HCT116 (cell line): ENCODE measurements at regions not wholly inside any gene's neighbourhood (a gene's known extent, or its start where the extent isn't known, plus 50 kb on each side); places are given as distances from the start of the nearest gene placed in this dataset.

Source experiments
- ATAC-seq: fragments of 200-7000 bp; cut with Tn5 transposase; 2 replicates; pipeline ENCODE4 v1.9.1; 2020; ENCODE audit warnings: mild to moderate bottlenecking, moderate library complexity
- BruUV-seq: library from RNA; stranded (reverse); fragments of 400-500 nt; replicated peaks from 2 replicates; lab custom pipeline; 2021; lab: Mats Ljungman, UMichigan
- CTCF ChIA-PET: fragments of 300-600 bp; sonication (Branson Sonifier 250); formaldehyde crosslinking; loops from one replicate; lab custom pipeline; 2021; ENCODE audit warnings: antibody characterized with exemption; lab: Charles Lee
- POLR2A ChIA-PET: fragments of 300-600, 350-600 bp; sonication (Branson Sonifier 250); formaldehyde crosslinking; loops from one replicate; lab custom pipeline; 2021; ENCODE audit warnings: antibody characterized with exemption; lab: Charles Lee
- RAD21 ChIA-PET, 2 experiments: fragments of 300-600 bp; sonication (Branson Sonifier 250); formaldehyde crosslinking; loops; one replicate each; lab custom pipeline; 2023; ENCODE audit warnings: low total read pairs in 2 of 2; ENCODE audit not compliant: uncharacterized antibody in 2 of 2, unreplicated experiment in 2 of 2, low non-redundant PET in 1 of 2; lab: Charles Lee
- DNase-seq: peaks from one replicate; pipeline ENCODE4 v3.0.0-alpha.2; 2010; ENCODE audit warnings: low read depth, low spot score
- H2AFZ ChIP-seq: fragments of 200-600 bp; shearing (Covaris generic), sonication (generic); 2 replicates; pipeline ENCODE4 v1.6.1; 2017; ENCODE audit warnings: low read depth, mixed run types, mixed read lengths, antibody characterized with exemption, low read length; ENCODE audit not compliant: poor library complexity, severe bottlenecking
- H3K27ac ChIP-seq: 2 replicates; pipeline ENCODE4 v1.5.1; 2012; ENCODE audit warnings: low read depth, low read length
- H3K27me3 ChIP-seq: fragments of 200-600 bp; sonication (generic); 2 replicates; pipeline ENCODE4 v1.6.1; 2016; ENCODE audit warnings: mixed run types, low read length, mixed read lengths; ENCODE audit not compliant: insufficient read depth
- H3K36me3 ChIP-seq, 2 experiments: fragments of 200-500 bp in 1 of 2; fragments of 200-600 bp in 1 of 2; sonication (Bioruptor generic) in 1 of 2; sonication (generic) in 1 of 2; 2 replicates each; pipeline versions ENCODE4 v1.5.1 to v1.6.1; 2014 to 2016; ENCODE audit warnings: low read length in 2 of 2, inconsistent platforms in 1 of 2, mixed read lengths in 1 of 2, mixed run types in 1 of 2; ENCODE audit not compliant: insufficient read depth in 2 of 2, control insufficient read depth in 1 of 2
- H3K4me1 ChIP-seq, 2 experiments: fragments of 200-600 bp in 1 of 2; sonication (generic) in 1 of 2; 2 replicates each; pipeline versions ENCODE4 v1.5.1 to v1.6.1; 2012 to 2017; ENCODE audit warnings: low read length in 2 of 2, inconsistent platforms in 1 of 2, mild to moderate bottlenecking in 1 of 2, mixed read lengths in 1 of 2, mixed run types in 1 of 2, moderate library complexity in 1 of 2; ENCODE audit not compliant: insufficient read depth in 2 of 2, control insufficient read depth in 1 of 2
- H3K4me2 ChIP-seq: fragments of 200-600 bp; sonication (generic); 2 replicates; pipeline ENCODE4 v1.6.1; 2017; ENCODE audit warnings: mixed run types, low read length, mixed read lengths
- H3K4me3 ChIP-seq, 2 experiments: fragments of 200-600 bp in 1 of 2; sonication (generic) in 1 of 2; replicated peaks in 1 of 2; 2 replicates each; pipeline ENCODE4 v1.5.1; 2011 to 2016; ENCODE audit warnings: low read length in 2 of 2, control low read depth in 1 of 2, low read depth in 1 of 2, mild to moderate bottlenecking in 1 of 2, mixed read lengths in 1 of 2, mixed run types in 1 of 2
- H3K79me2 ChIP-seq: fragments of 200-600 bp; sonication (generic); 2 replicates; pipeline ENCODE4 v1.6.1; 2017; ENCODE audit warnings: mild to moderate bottlenecking, mixed run types, low read length, moderate library complexity, mixed read lengths; ENCODE audit not compliant: insufficient read depth
- H3K9ac ChIP-seq: fragments of 200-600 bp; sonication (generic); 2 replicates; pipeline ENCODE4 v1.6.1; 2016; ENCODE audit warnings: low read length, mixed read lengths
- H3K9me2 ChIP-seq: fragments of 200-600 bp; sonication (generic), shearing (Covaris generic); 2 replicates; pipeline ENCODE4 v1.6.1; 2017; ENCODE audit warnings: mixed run types, mild to moderate bottlenecking, moderate library complexity; ENCODE audit not compliant: insufficient read depth
- H3K9me3 ChIP-seq, 2 experiments: fragments of 200-500 bp in 1 of 2; fragments of 200-600 bp in 1 of 2; sonication (Bioruptor generic) in 1 of 2; sonication (generic) in 1 of 2; 2 replicates each; pipeline ENCODE4 v1.6.1; 2014 to 2017; ENCODE audit warnings: low read length in 2 of 2, mixed read lengths in 2 of 2, inconsistent platforms in 1 of 2, low read depth in 1 of 2, mild to moderate bottlenecking in 1 of 2, mixed run types in 1 of 2, moderate library complexity in 1 of 2; ENCODE audit not compliant: control insufficient read depth in 1 of 2, insufficient read depth in 1 of 2
- H4K20me1 ChIP-seq: fragments of 200-600 bp; sonication (generic), shearing (Covaris generic); 2 replicates; pipeline ENCODE4 v1.6.1; 2017; ENCODE audit warnings: mixed run types, mild to moderate bottlenecking, moderate library complexity; ENCODE audit not compliant: insufficient read depth
- CBX3 ChIP-seq: IDR thresholded peaks from 2 replicates; pipeline ENCODE4 v1.6.1; 2012; ENCODE audit warnings: low read depth
- CEBPB ChIP-seq: IDR thresholded peaks from 2 replicates; pipeline ENCODE4 v1.6.1; 2012; ENCODE audit warnings: low read depth
- ELF1 ChIP-seq: IDR thresholded peaks from 2 replicates; pipeline ENCODE4 v1.6.1; 2012; ENCODE audit warnings: low read depth, borderline replicate concordance
- MAX ChIP-seq: IDR thresholded peaks from 2 replicates; pipeline ENCODE4 v1.6.1; 2012
- POLR2A ChIP-seq: IDR thresholded peaks from 2 replicates; pipeline ENCODE4 v1.7.0; 2011; ENCODE audit warnings: borderline replicate concordance; ENCODE audit not compliant: insufficient read depth, insufficient read length; ENCODE audit errors: extremely low read depth
- SIN3A ChIP-seq: IDR thresholded peaks from 2 replicates; pipeline ENCODE4 v1.6.1; 2012; ENCODE audit warnings: low read depth
- SP1 ChIP-seq: IDR thresholded peaks from 2 replicates; pipeline ENCODE4 v1.6.1; 2012; ENCODE audit warnings: low read depth
- SRF ChIP-seq: IDR thresholded peaks from 2 replicates; pipeline ENCODE4 v1.6.1; 2012; ENCODE audit warnings: low read depth
- TCF7L2 ChIP-seq: IDR thresholded peaks from 2 replicates; pipeline ENCODE4 v1.7.0; 2011; ENCODE audit warnings: borderline replicate concordance, inconsistent platforms; ENCODE audit not compliant: insufficient read depth, insufficient read length; ENCODE audit errors: extremely low read depth
- ZBTB33 ChIP-seq: IDR thresholded peaks from 2 replicates; pipeline ENCODE4 v1.6.1; 2011; ENCODE audit warnings: mild to moderate bottlenecking, low read length, moderate library complexity; ENCODE audit not compliant: insufficient replicate concordance; ENCODE audit errors: extremely low read depth
- intact Hi-C: fragments of 100-400 bp; cut with micrococcal nuclease; formaldehyde crosslinking; loops from 2 replicates; pipeline ENCODE4 v1.10.0; 2022
- TF ChIP-seq, protein P1 (sequence below): IDR thresholded peaks from 2 replicates; pipeline ENCODE4 v1.6.1; 2012

GRCh38 chr18:53664575-53664974 is 559.9 kb downstream of the MBD2 start (continued):
- TF ChIP-seq ZBTB33 (no peak), MAX (no peak), POLR2A (no peak)

GRCh38 chr18:53660306-53660705 is 564.2 kb downstream of the MBD2 start:
- no peaks in the 10 kb centered on the region for H3K36me3 ChIP-seq
- H3K27ac ChIP-seq, result no peak overlapping the region
- H3K4me1 ChIP-seq, result no peaks in the 10 kb centered on the region
- H2AFZ ChIP-seq, result no peak overlapping the region
- no peak for DNase-seq
- H3K4me3 ChIP-seq, result no peak overlapping the region
- POLR2A ChIA-PET, result no interaction called here
- H4K20me1 ChIP-seq, result no peaks in the 10 kb centered on the region
- no peak for ATAC-seq
- RAD21 ChIA-PET, result no interaction called here
- no peaks in the 10 kb centered on the region for H3K27me3 ChIP-seq
- CTCF ChIA-PET, result no interaction called here
- H3K79me2 ChIP-seq, result no peaks in the 10 kb centered on the region
- no peaks in the 10 kb centered on the region for H3K9me2 ChIP-seq
- H3K4me2 ChIP-seq, result no peak overlapping the region
- H3K9me3 ChIP-seq, result peaks cover 0 to 10% of the 10 kb centered on the region in 2 experiments; a peak in 2 of 4 replicates
- intact Hi-C loops, result no loop called here
- H3K9ac ChIP-seq, result no peak overlapping the region
- no TSS peak for BruUV-seq
- TF ChIP-seq TCF7L2 (no peak), ELF1 (no peak), SRF (no peak), CEBPB (no peak), SIN3A (no peak), CBX3 (no peak), SP1 (no peak)
- TF ChIP-seq, protein P1, sequence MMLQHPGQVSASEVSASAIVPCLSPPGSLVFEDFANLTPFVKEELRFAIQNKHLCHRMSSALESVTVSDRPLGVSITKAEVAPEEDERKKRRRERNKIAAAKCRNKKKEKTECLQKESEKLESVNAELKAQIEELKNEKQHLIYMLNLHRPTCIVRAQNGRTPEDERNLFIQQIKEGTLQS, result no peak
